GM23338 (cell line): ENCODE measurements at regions not wholly inside any gene's neighbourhood (a gene's known extent, or its start where the extent isn't known, plus 50 kb on each side); places are given as distances from the start of the nearest gene placed in this dataset.

ENCODE experiments used
- ATAC-seq: fragments of 200-7000 bp; cut with Tn5 transposase; 3 replicates; pipeline ENCODE4 v1.9.1; 2020
- DNase-seq: peaks from one replicate; pipeline ENCODE4 v3.0.0-alpha.2; 2015; ENCODE audit warnings: low spot score
- H2AFZ ChIP-seq: fragments of 200-600 bp; sonication (generic); 2 replicates; pipeline ENCODE4 v1.8.0; 2016; ENCODE audit warnings: antibody characterized with exemption, mild to moderate bottlenecking, moderate library complexity
- H3F3A ChIP-seq: fragments of 200-600 bp; sonication (generic); replicated peaks from 2 replicates; pipeline ENCODE4 v1.8.0; 2017; ENCODE audit warnings: antibody characterized with exemption, mixed run types, low read depth
- H3K27ac ChIP-seq: fragments of 200-600 bp; sonication (generic); 2 replicates; pipeline ENCODE4 v1.6.1; 2016; ENCODE audit warnings: low read depth
- H3K27me3 ChIP-seq: fragments of 200-600 bp; sonication (generic); 2 replicates; pipeline ENCODE4 v1.8.0; 2016; ENCODE audit warnings: mild to moderate bottlenecking, mixed run types, moderate library complexity; ENCODE audit not compliant: insufficient read depth
- H3K36me3 ChIP-seq: fragments of 200-600 bp; sonication (generic); 2 replicates; pipeline ENCODE4 v1.8.0; 2016; ENCODE audit warnings: mild to moderate bottlenecking; ENCODE audit not compliant: insufficient read depth
- H3K4me1 ChIP-seq: fragments of 200-600 bp; sonication (generic); 2 replicates; pipeline ENCODE4 v1.8.0; 2016; ENCODE audit warnings: mild to moderate bottlenecking, moderate library complexity; ENCODE audit not compliant: insufficient read depth
- H3K4me2 ChIP-seq: fragments of 200-600 bp; sonication (generic); 2 replicates; pipeline ENCODE4 v1.7.1; 2017; ENCODE audit warnings: mixed run types
- H3K4me3 ChIP-seq: fragments of 200-600 bp; sonication (generic); 2 replicates; pipeline ENCODE4 v1.6.1; 2016; ENCODE audit warnings: mixed run types
- H3K79me2 ChIP-seq: fragments of 200-600 bp; sonication (generic); replicated peaks from 2 replicates; pipeline ENCODE4 v1.8.0; 2017; ENCODE audit warnings: mild to moderate bottlenecking; ENCODE audit not compliant: insufficient read depth
- H3K9me2 ChIP-seq: fragments of 200-600 bp; sonication (generic); 2 replicates; pipeline ENCODE4 v1.8.0; 2017; ENCODE audit not compliant: insufficient read depth
- H4K20me1 ChIP-seq: fragments of 200-600 bp; sonication (generic); replicated peaks from 2 replicates; pipeline ENCODE4 v1.8.0; 2017; ENCODE audit warnings: mild to moderate bottlenecking; ENCODE audit not compliant: insufficient read depth
- H3K27ac Mint-ChIP-seq: 2 replicates; pipeline ENCODE4 v1.8.0; 2020; ENCODE audit warnings: inconsistent platforms, mild to moderate bottlenecking, moderate library complexity, mixed read lengths
- H3K27me3 Mint-ChIP-seq: 3 replicates; pipeline ENCODE4 v1.8.0; 2022; ENCODE audit warnings: low read depth, mild to moderate bottlenecking, moderate library complexity, mixed read lengths, inconsistent platforms; ENCODE audit not compliant: insufficient read depth, poor library complexity
- H3K36me3 Mint-ChIP-seq: 3 replicates; pipeline ENCODE4 v1.8.0; 2021; ENCODE audit warnings: low read depth, mild to moderate bottlenecking, inconsistent platforms, moderate library complexity, mixed read lengths
- H3K4me1 Mint-ChIP-seq: 3 replicates; pipeline ENCODE4 v1.8.0; 2020; ENCODE audit warnings: mild to moderate bottlenecking, inconsistent platforms, mixed read lengths
- H3K4me3 Mint-ChIP-seq: 3 replicates; pipeline ENCODE4 v1.8.0; 2021; ENCODE audit warnings: moderate library complexity, mild to moderate bottlenecking, inconsistent platforms, mixed read lengths
- H3K9me3 Mint-ChIP-seq: 3 replicates; pipeline ENCODE4 v1.8.0; 2020; ENCODE audit warnings: moderate library complexity, mild to moderate bottlenecking, inconsistent platforms, mixed read lengths
- CREB1 ChIP-seq: fragments of 250-450 bp; sonication (Bioruptor Pico); IDR thresholded peaks from 2 replicates; pipeline ENCODE4 v1.5.0; 2020; ENCODE audit warnings: low read depth, mild to moderate bottlenecking, moderate library complexity
- EZH2 ChIP-seq: fragments of 200-600 bp; sonication (generic); IDR thresholded peaks from one replicate; pipeline ENCODE4 v1.8.0; 2017; ENCODE audit warnings: antibody characterized with exemption, mild to moderate bottlenecking, low read depth; ENCODE audit not compliant: unreplicated experiment
- EZH2phosphoT487 ChIP-seq: fragments of 200-600 bp; sonication (generic); IDR thresholded peaks from one replicate; pipeline ENCODE4 v1.8.1; 2018; ENCODE audit warnings: antibody characterized with exemption; ENCODE audit not compliant: unreplicated experiment
- NANOG ChIP-seq: IDR thresholded peaks from 2 replicates; pipeline ENCODE4 v1.6.1; 2016; ENCODE audit warnings: antibody characterized with exemption, borderline replicate concordance
- STAT1 ChIP-seq: IDR thresholded peaks from one replicate; pipeline ENCODE4 v1.6.1; 2016; ENCODE audit warnings: antibody characterized with exemption; ENCODE audit not compliant: unreplicated experiment
- ZNF114 ChIP-seq: fragments of 250-450 bp; sonication (Bioruptor Pico); IDR thresholded peaks from 2 replicates; pipeline ENCODE4 v1.5.0; 2020; ENCODE audit warnings: mild to moderate bottlenecking, moderate library complexity
- ZNF331 ChIP-seq: fragments of 250-450 bp; sonication (Bioruptor Pico); IDR thresholded peaks from 2 replicates; pipeline ENCODE4 v1.5.0; 2020; ENCODE audit warnings: low read depth, mild to moderate bottlenecking, moderate library complexity
- TF ChIP-seq, protein P1 (sequence below): fragments of 250-450 bp; sonication (Bioruptor Pico); IDR thresholded peaks from 2 replicates; pipeline ENCODE4 v1.5.0; 2020; ENCODE audit warnings: mild to moderate bottlenecking, moderate library complexity
- TF ChIP-seq, protein P2 (sequence below): IDR thresholded peaks from one replicate; pipeline ENCODE4 v1.6.1; 2018; ENCODE audit warnings: antibody characterized with exemption; ENCODE audit not compliant: unreplicated experiment
- TF ChIP-seq, protein P3 (sequence below): IDR thresholded peaks from 2 replicates; pipeline ENCODE4 v1.6.1; 2016; ENCODE audit warnings: antibody characterized with exemption

DNA sequence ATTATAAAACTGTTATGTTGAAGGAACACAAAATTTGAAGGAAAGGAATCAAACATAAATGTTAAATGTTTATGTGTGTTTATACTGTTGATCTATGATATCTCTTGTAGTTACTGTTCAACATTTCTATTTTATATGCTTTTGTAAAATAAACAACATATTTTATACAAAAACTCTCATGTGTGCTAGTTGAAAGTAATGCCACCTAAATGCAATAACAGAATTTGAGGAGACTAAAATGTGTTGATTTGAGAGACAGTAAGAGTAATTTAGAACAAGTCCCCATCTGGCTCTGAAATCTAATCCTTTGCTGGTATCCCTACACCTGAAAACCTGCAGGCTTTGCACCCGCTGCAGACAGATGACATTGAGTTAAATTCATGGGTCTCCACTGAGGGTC is 95.7 kb upstream of the TOP3B start (continued):
- TF ChIP-seq, protein P1, sequence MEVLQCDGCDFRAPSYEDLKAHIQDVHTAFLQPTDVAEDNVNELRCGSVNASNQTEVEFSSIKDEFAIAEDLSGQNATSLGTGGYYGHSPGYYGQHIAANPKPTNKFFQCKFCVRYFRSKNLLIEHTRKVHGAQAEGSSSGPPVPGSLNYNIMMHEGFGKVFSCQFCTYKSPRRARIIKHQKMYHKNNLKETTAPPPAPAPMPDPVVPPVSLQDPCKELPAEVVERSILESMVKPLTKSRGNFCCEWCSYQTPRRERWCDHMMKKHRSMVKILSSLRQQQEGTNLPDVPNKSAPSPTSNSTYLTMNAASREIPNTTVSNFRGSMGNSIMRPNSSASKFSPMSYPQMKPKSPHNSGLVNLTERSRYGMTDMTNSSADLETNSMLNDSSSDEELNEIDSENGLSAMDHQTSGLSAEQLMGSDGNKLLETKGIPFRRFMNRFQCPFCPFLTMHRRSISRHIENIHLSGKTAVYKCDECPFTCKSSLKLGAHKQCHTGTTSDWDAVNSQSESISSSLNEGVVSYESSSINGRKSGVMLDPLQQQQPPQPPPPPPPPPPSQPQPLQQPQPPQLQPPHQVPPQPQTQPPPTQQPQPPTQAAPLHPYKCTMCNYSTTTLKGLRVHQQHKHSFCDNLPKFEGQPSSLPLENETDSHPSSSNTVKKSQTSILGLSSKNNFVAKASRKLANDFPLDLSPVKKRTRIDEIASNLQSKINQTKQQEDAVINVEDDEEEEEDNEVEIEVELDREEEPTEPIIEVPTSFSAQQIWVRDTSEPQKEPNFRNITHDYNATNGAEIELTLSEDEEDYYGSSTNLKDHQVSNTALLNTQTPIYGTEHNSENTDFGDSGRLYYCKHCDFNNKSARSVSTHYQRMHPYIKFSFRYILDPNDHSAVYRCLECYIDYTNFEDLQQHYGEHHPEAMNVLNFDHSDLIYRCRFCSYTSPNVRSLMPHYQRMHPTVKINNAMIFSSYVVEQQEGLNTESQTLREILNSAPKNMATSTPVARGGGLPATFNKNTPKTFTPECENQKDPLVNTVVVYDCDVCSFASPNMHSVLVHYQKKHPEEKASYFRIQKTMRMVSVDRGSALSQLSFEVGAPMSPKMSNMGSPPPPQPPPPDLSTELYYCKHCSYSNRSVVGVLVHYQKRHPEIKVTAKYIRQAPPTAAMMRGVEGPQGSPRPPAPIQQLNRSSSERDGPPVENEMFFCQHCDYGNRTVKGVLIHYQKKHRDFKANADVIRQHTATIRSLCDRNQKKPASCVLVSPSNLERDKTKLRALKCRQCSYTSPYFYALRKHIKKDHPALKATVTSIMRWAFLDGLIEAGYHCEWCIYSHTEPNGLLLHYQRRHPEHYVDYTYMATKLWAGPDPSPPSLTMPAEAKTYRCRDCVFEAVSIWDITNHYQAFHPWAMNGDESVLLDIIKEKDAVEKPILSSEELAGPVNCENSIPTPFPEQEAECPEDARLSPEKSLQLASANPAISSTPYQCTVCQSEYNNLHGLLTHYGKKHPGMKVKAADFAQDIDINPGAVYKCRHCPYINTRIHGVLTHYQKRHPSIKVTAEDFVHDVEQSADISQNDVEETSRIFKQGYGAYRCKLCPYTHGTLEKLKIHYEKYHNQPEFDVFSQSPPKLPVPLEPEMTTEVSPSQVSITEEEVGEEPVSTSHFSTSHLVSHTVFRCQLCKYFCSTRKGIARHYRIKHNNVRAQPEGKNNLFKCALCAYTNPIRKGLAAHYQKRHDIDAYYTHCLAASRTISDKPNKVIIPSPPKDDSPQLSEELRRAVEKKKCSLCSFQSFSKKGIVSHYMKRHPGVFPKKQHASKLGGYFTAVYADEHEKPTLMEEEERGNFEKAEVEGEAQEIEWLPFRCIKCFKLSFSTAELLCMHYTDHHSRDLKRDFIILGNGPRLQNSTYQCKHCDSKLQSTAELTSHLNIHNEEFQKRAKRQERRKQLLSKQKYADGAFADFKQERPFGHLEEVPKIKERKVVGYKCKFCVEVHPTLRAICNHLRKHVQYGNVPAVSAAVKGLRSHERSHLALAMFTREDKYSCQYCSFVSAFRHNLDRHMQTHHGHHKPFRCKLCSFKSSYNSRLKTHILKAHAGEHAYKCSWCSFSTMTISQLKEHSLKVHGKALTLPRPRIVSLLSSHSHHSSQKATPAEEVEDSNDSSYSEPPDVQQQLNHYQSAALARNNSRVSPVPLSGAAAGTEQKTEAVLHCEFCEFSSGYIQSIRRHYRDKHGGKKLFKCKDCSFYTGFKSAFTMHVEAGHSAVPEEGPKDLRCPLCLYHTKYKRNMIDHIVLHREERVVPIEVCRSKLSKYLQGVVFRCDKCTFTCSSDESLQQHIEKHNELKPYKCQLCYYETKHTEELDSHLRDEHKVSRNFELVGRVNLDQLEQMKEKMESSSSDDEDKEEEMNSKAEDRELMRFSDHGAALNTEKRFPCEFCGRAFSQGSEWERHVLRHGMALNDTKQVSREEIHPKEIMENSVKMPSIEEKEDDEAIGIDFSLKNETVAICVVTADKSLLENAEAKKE (CRISPR knock-in tag) = no peak
- TF ChIP-seq ZNF114 (CRISPR knock-in tag) (no peak), CREB1 (CRISPR knock-in tag) (no peak), EZH2 (no peak), NANOG (no peak)

DNA sequence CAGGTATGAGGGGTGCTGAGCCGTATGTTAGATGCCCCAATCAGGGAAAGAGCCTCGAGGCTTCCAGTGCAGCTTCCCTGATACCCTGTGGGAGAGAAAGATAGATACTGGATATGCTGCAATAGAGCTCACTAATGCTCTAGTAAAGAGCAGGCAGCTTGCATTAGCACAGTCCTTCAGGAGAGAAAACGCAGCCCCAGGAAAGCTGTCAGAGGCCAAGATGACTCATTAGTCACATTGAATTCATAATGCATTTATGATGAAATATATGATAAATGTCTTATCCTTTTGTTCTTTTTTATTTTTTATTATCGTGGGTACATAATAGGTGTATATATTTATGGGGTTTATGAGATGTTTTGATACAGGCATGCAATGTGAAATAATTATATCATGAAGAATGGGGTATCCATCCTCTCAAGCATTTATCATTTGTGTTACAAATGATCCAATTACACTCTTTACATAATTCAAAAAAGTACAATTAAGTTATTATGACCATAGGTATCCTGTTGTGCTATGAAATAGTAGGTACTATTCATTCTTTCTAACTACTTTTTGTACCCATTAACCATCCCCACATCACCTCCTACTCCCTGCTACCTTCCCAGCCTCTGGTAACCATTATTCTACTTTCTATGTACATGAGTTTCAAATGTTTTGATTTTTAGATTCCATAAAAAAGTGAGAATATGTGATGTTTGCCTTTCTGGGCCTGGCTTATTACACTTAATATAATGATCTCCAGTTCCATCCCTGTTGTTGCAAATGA is 94.5 kb upstream of the TOP3B start:
- ATAC-seq = no peak
- peaks cover 100% of the 10 kb centered on the region for H3K27me3 ChIP-seq
- TF ChIP-seq ZNF331 (CRISPR knock-in tag) (no peak), NANOG (no peak), STAT1 (no peak), ZNF114 (CRISPR knock-in tag) (no peak), EZH2 (no peak), EZH2phosphoT487 (no peak)
- TF ChIP-seq, protein P2, sequence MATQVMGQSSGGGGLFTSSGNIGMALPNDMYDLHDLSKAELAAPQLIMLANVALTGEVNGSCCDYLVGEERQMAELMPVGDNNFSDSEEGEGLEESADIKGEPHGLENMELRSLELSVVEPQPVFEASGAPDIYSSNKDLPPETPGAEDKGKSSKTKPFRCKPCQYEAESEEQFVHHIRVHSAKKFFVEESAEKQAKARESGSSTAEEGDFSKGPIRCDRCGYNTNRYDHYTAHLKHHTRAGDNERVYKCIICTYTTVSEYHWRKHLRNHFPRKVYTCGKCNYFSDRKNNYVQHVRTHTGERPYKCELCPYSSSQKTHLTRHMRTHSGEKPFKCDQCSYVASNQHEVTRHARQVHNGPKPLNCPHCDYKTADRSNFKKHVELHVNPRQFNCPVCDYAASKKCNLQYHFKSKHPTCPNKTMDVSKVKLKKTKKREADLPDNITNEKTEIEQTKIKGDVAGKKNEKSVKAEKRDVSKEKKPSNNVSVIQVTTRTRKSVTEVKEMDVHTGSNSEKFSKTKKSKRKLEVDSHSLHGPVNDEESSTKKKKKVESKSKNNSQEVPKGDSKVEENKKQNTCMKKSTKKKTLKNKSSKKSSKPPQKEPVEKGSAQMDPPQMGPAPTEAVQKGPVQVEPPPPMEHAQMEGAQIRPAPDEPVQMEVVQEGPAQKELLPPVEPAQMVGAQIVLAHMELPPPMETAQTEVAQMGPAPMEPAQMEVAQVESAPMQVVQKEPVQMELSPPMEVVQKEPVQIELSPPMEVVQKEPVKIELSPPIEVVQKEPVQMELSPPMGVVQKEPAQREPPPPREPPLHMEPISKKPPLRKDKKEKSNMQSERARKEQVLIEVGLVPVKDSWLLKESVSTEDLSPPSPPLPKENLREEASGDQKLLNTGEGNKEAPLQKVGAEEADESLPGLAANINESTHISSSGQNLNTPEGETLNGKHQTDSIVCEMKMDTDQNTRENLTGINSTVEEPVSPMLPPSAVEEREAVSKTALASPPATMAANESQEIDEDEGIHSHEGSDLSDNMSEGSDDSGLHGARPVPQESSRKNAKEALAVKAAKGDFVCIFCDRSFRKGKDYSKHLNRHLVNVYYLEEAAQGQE = no peak
- TF ChIP-seq, protein P3, sequence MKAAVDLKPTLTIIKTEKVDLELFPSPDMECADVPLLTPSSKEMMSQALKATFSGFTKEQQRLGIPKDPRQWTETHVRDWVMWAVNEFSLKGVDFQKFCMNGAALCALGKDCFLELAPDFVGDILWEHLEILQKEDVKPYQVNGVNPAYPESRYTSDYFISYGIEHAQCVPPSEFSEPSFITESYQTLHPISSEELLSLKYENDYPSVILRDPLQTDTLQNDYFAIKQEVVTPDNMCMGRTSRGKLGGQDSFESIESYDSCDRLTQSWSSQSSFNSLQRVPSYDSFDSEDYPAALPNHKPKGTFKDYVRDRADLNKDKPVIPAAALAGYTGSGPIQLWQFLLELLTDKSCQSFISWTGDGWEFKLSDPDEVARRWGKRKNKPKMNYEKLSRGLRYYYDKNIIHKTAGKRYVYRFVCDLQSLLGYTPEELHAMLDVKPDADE = no peak

More for the DNA sequence above, 94.5 kb upstream of the TOP3B start:
- DNase-seq = no peak
- no peaks in the 10 kb centered on the region for H3F3A ChIP-seq
- no peaks in the 10 kb centered on the region for H3K79me2 ChIP-seq
- Mint-ChIP-seq H3K9me3 (no peaks in the 10 kb centered on the region), H3K36me3 (no peaks in the 10 kb centered on the region), H3K27ac (no peak overlapping the region), H3K4me1 (no peaks in the 10 kb centered on the region), H3K27me3 (peaks cover 95% of the 10 kb centered on the region), H3K4me3 (no peak overlapping the region)
- H3K4me2 ChIP-seq = no peak overlapping the region
- H3K9me2 ChIP-seq = no peaks in the 10 kb centered on the region
- no peak overlapping the region for H3K4me3 ChIP-seq
- H3K4me1 ChIP-seq = no peaks in the 10 kb centered on the region
- no peak overlapping the region for H3K27ac ChIP-seq
- no peak overlapping the region for H2AFZ ChIP-seq
- H4K20me1 ChIP-seq = no peaks in the 10 kb centered on the region; the same call in 1 of the 2 replicates
- no peaks in the 10 kb centered on the region for H3K36me3 ChIP-seq
